ENCODE measurements at regions not wholly inside any gene's neighbourhood (a gene's known extent, or its start where the extent isn't known, plus 50 kb on each side); places are given as distances from the start of the nearest gene placed in this dataset.

DNA sequence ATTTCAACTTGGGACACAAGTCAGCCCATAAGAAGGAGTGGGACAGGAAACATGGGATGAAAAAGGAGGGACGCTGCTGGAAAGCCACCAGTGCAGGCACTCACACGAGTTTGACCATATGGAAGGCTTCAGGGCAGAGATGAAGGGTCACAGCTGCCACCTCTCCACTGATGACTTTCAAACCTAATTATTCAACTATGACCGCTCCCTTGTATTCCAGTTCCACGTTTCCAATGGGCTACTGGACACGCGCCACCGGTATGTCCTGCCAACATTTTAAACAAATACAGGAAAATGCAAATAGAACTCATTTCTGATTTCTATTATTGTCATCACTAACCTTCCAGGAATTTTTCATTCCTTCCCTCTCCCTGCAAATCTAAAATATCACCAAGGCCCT, 134.7 kb downstream of the SLC1A3 start (continued):
- TF ChIP-seq, protein P1, sequence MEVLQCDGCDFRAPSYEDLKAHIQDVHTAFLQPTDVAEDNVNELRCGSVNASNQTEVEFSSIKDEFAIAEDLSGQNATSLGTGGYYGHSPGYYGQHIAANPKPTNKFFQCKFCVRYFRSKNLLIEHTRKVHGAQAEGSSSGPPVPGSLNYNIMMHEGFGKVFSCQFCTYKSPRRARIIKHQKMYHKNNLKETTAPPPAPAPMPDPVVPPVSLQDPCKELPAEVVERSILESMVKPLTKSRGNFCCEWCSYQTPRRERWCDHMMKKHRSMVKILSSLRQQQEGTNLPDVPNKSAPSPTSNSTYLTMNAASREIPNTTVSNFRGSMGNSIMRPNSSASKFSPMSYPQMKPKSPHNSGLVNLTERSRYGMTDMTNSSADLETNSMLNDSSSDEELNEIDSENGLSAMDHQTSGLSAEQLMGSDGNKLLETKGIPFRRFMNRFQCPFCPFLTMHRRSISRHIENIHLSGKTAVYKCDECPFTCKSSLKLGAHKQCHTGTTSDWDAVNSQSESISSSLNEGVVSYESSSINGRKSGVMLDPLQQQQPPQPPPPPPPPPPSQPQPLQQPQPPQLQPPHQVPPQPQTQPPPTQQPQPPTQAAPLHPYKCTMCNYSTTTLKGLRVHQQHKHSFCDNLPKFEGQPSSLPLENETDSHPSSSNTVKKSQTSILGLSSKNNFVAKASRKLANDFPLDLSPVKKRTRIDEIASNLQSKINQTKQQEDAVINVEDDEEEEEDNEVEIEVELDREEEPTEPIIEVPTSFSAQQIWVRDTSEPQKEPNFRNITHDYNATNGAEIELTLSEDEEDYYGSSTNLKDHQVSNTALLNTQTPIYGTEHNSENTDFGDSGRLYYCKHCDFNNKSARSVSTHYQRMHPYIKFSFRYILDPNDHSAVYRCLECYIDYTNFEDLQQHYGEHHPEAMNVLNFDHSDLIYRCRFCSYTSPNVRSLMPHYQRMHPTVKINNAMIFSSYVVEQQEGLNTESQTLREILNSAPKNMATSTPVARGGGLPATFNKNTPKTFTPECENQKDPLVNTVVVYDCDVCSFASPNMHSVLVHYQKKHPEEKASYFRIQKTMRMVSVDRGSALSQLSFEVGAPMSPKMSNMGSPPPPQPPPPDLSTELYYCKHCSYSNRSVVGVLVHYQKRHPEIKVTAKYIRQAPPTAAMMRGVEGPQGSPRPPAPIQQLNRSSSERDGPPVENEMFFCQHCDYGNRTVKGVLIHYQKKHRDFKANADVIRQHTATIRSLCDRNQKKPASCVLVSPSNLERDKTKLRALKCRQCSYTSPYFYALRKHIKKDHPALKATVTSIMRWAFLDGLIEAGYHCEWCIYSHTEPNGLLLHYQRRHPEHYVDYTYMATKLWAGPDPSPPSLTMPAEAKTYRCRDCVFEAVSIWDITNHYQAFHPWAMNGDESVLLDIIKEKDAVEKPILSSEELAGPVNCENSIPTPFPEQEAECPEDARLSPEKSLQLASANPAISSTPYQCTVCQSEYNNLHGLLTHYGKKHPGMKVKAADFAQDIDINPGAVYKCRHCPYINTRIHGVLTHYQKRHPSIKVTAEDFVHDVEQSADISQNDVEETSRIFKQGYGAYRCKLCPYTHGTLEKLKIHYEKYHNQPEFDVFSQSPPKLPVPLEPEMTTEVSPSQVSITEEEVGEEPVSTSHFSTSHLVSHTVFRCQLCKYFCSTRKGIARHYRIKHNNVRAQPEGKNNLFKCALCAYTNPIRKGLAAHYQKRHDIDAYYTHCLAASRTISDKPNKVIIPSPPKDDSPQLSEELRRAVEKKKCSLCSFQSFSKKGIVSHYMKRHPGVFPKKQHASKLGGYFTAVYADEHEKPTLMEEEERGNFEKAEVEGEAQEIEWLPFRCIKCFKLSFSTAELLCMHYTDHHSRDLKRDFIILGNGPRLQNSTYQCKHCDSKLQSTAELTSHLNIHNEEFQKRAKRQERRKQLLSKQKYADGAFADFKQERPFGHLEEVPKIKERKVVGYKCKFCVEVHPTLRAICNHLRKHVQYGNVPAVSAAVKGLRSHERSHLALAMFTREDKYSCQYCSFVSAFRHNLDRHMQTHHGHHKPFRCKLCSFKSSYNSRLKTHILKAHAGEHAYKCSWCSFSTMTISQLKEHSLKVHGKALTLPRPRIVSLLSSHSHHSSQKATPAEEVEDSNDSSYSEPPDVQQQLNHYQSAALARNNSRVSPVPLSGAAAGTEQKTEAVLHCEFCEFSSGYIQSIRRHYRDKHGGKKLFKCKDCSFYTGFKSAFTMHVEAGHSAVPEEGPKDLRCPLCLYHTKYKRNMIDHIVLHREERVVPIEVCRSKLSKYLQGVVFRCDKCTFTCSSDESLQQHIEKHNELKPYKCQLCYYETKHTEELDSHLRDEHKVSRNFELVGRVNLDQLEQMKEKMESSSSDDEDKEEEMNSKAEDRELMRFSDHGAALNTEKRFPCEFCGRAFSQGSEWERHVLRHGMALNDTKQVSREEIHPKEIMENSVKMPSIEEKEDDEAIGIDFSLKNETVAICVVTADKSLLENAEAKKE (CRISPR knock-in tag; IDR thresholded peaks at IDR 0.05) = no peak
- TF ChIP-seq JUNB (IDR thresholded peaks at IDR 0.05; ENCODE audit: unreplicated experiment) (no peak), NANOG (IDR thresholded peaks at IDR 0.05; ENCODE audit: borderline replicate concordance) (no peak), EZH2phosphoT487 (IDR thresholded peaks at IDR 0.05; ENCODE audit: unreplicated experiment) (no peak)

DNA sequence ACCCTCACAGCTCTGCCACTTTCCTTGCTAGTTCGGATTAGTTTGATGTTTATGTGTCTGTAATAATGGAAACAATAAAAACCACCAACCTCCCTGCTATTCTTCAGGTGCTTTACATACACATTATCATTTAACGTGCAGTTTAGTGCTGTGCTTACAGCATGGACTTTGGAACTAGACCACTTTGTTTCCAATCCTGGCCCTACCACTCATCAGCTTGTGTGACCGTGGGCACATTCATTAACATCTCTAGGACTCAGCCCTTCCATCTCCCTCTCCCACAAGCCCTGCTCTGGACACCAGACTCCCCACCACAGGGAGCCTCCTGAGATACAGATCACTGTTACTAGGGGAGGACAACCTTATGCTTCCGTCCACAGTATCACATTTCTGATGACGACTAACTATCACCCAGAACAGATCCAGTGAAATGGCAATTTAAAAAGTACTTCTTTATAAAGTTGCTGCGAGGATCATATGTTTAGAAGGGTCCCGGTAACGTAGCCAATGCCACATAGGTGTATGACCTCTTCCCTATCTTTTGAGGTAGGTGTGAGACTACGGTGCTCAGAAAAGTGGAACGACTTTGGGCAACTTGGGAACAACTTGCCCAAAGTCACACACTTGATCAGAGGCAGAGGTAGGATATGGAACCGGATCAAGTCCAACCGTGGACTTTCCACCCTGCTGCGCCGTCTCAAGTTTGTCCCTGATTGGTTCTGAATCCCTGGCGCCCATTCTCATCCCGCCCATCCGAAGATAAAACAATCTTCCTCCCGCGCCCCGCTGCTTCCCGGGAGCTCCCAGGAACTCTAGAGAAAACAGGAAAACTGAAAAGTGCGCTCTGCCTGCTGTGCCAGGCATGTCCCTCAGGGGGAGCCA, 132.4 kb upstream of the NIPBL start:
- Histone ChIP-seq H3K36me3 (ENCODE audit: insufficient read depth) (no peaks in the 10 kb centered on the region), H3K79me2 (replicated peaks; ENCODE audit: insufficient read depth) (no peaks in the 10 kb centered on the region), H4K20me1 (replicated peaks; ENCODE audit: insufficient read depth) (no peaks in the 10 kb centered on the region), H3K4me1 (ENCODE audit: insufficient read depth) (peaks cover 26% of the 10 kb centered on the region), H3K9me2 (ENCODE audit: insufficient read depth) (no peaks in the 10 kb centered on the region), H3F3A (replicated peaks; ENCODE audit: low read depth) (peaks cover 4% of the 10 kb centered on the region; the same call in 1 of the 2 replicates), H2AFZ (peak overlapping the region; percentile 95), H3K4me3 (peak overlapping the region; percentile 91), H3K27ac (ENCODE audit: low read depth) (peak overlapping the region; percentile 84), H3K27me3 (ENCODE audit: insufficient read depth) (0 out of 2 replicates have a peak, but pooled peaks cover 4% of the 10 kb centered on the region), H3K4me2 (peak overlapping the region; percentile 96)
- Mint-ChIP-seq H3K36me3 (ENCODE audit: low read depth) (no peaks in the 10 kb centered on the region), H3K4me1 (peaks cover 38% of the 10 kb centered on the region), H3K27me3 (ENCODE audit: insufficient read depth, low read depth, poor library complexity) (peaks cover 1% of the 10 kb centered on the region), H3K27ac (peak overlapping the region; percentile 91), H3K4me3 (peak overlapping the region; percentile 94), H3K9me3 (peaks cover 2% of the 10 kb centered on the region; the same call in 2 of the 3 replicates)
- DNase-seq (ENCODE audit: low spot score) (peak; percentile 96), ATAC-seq (no peak)
- TF ChIP-seq ZNF114 (CRISPR knock-in tag; IDR thresholded peaks at IDR 0.05) (no peak), STAT1 (IDR thresholded peaks at IDR 0.05; ENCODE audit: unreplicated experiment) (no peak), EZH2 (IDR thresholded peaks at IDR 0.05; ENCODE audit: low read depth, unreplicated experiment) (no peak), JUNB (IDR thresholded peaks at IDR 0.05; ENCODE audit: unreplicated experiment) (no peak), CREB1 (CRISPR knock-in tag; IDR thresholded peaks at IDR 0.05; ENCODE audit: low read depth) (no peak)
- TF ChIP-seq, protein P2, sequence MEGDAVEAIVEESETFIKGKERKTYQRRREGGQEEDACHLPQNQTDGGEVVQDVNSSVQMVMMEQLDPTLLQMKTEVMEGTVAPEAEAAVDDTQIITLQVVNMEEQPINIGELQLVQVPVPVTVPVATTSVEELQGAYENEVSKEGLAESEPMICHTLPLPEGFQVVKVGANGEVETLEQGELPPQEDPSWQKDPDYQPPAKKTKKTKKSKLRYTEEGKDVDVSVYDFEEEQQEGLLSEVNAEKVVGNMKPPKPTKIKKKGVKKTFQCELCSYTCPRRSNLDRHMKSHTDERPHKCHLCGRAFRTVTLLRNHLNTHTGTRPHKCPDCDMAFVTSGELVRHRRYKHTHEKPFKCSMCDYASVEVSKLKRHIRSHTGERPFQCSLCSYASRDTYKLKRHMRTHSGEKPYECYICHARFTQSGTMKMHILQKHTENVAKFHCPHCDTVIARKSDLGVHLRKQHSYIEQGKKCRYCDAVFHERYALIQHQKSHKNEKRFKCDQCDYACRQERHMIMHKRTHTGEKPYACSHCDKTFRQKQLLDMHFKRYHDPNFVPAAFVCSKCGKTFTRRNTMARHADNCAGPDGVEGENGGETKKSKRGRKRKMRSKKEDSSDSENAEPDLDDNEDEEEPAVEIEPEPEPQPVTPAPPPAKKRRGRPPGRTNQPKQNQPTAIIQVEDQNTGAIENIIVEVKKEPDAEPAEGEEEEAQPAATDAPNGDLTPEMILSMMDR (conservative IDR thresholded peaks at IDR 0.05; ENCODE audit: low read depth in 2 of 2) = peak in 1 of 2 experiments; percentile 80; a peak in 3 of 4 replicates
- TF ChIP-seq, protein P3, sequence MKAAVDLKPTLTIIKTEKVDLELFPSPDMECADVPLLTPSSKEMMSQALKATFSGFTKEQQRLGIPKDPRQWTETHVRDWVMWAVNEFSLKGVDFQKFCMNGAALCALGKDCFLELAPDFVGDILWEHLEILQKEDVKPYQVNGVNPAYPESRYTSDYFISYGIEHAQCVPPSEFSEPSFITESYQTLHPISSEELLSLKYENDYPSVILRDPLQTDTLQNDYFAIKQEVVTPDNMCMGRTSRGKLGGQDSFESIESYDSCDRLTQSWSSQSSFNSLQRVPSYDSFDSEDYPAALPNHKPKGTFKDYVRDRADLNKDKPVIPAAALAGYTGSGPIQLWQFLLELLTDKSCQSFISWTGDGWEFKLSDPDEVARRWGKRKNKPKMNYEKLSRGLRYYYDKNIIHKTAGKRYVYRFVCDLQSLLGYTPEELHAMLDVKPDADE (IDR thresholded peaks at IDR 0.05) = no peak
